AG04450 (cell line): ENCODE measurements at regions not wholly inside any gene's neighbourhood (a gene's known extent, or its start where the extent isn't known, plus 50 kb on each side); places are given as distances from the start of the nearest gene placed in this dataset.

Experiments used
- CTCF ChIA-PET: fragments of 300-600, 350-600 bp; formaldehyde crosslinking; extraction: SDS; loops from one replicate; lab custom pipeline; 2022; ENCODE audit warnings: antibody characterized with exemption, inconsistent platforms; lab: Charles Lee
- POLR2A ChIA-PET: fragments of 350-600 bp; formaldehyde crosslinking; extraction: SDS; loops from one replicate; lab custom pipeline; 2021; ENCODE audit warnings: antibody characterized with exemption, inconsistent platforms; lab: Yijun Ruan, JAX
- DNase-seq: peaks from one replicate; pipeline ENCODE4 v3.0.0-alpha.2; 2011; ENCODE audit warnings: low read depth, low spot score
- H3K27ac ChIP-seq: one replicate; pipeline ENCODE4 v1.5.1; 2012; ENCODE audit warnings: low read depth, low read length, control low read depth
- H3K27me3 ChIP-seq: one replicate; pipeline ENCODE4 v1.6.0; 2012; ENCODE audit warnings: low read length; ENCODE audit not compliant: control insufficient read depth, insufficient read depth
- H3K4me3 ChIP-seq: 2 replicates; pipeline ENCODE4 v1.5.1; 2011; ENCODE audit warnings: mild to moderate bottlenecking, low read depth, low read length, control low read depth
- H3K9me3 ChIP-seq: 2 replicates; pipeline ENCODE4 v1.5.1; 2012; ENCODE audit warnings: low read length; ENCODE audit not compliant: control insufficient read depth, insufficient read depth
- CTCF ChIP-seq: IDR thresholded peaks from 2 replicates; pipeline ENCODE4 v1.5.1; 2011; ENCODE audit warnings: low read depth, low read length, control low read depth, inconsistent platforms

GRCh38 chr13:95485045-95485517, 67.4 kb upstream of the CLDN10 start:
- no peak for TF ChIP-seq CTCF
- no peak overlapping the region for H3K4me3 ChIP-seq
- CTCF ChIA-PET = interaction anchor here (1.4 kb wide), 1 partner anchor 349 kb away, joined by 4 read pairs; no protein-coding TSS in a partner anchor
- H3K27ac ChIP-seq = no peak overlapping the region
- H3K27me3 ChIP-seq = no peaks in the 10 kb centered on the region
- no peak for DNase-seq
- POLR2A ChIA-PET = no interaction called here
- H3K9me3 ChIP-seq = no peaks in the 10 kb centered on the region

GRCh38 chr13:95485518-95486144, 66.9 kb upstream of the CLDN10 start:
- ChIA-PET POLR2A (no interaction called here), CTCF (interaction anchor here (1.4 kb wide), 1 partner anchor 348 kb away, joined by 4 read pairs; no protein-coding TSS in a partner anchor)
- H3K9me3 ChIP-seq = no peaks in the 10 kb centered on the region
- no peak overlapping the region for H3K4me3 ChIP-seq
- DNase-seq = no peak
- TF ChIP-seq CTCF = no peak
- H3K27ac ChIP-seq = no peak overlapping the region
- no peaks in the 10 kb centered on the region for H3K27me3 ChIP-seq

- ChIA-PET CTCF (interaction anchor here (0.7 to 3.8 kb wide), 3 partner anchors 45 to 342 kb away, joined by 4 to 19 read pairs (median 5); no protein-coding TSS in a partner anchor), POLR2A (no interaction called here)
- H3K4me3 ChIP-seq = no peak overlapping the region
- H3K27me3 ChIP-seq = no peaks in the 10 kb centered on the region
- H3K27ac ChIP-seq = no peak overlapping the region
- no peak for DNase-seq
- peaks cover 4% of the 10 kb centered on the region; the same call in 1 of the 2 replicates for H3K9me3 ChIP-seq
- no peak for TF ChIP-seq CTCF
Measured at GRCh38 chr13:95492044-95492801, 60.3 kb upstream of the CLDN10 start.

GRCh38 chr13:95494082-95494681, 58.3 kb upstream of the CLDN10 start:
- peak; percentile 29 for DNase-seq
- peak; percentile 75 for TF ChIP-seq CTCF
- POLR2A ChIA-PET = no interaction called here
- CTCF ChIA-PET = interaction anchor here (0.7 to 3.8 kb wide), 4 partner anchors 55 to 340 kb away, joined by 3 to 19 read pairs (median 4); no protein-coding TSS in a partner anchor
- Histone ChIP-seq H3K27ac (no peak overlapping the region), H3K4me3 (no peak overlapping the region), H3K9me3 (peaks cover 4% of the 10 kb centered on the region; the same call in 1 of the 2 replicates), H3K27me3 (peaks cover 2% of the 10 kb centered on the region)
